ENCODE measurements at regions not wholly inside any gene's neighbourhood (a gene's known extent, or its start where the extent isn't known, plus 50 kb on each side); places are given as distances from the start of the nearest gene placed in this dataset.

DNA sequence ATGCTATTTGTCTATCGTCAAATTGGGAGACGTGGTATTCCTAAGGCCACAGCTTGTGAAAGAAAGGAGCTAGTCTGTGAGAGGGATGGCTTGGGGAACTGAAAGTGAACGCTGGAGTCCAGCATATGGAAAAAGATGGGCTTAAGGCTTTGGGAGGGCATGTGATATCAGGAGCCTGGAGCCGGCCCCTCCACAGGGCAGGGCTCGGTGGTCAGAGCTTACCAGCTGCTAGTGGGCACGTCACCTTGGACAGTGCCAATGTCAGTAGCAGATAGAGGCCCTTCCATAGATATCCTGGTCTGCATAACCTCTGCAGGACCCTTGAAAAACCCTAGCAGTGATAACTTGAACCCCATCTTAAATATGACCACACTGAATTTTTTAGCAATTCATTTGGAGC lies 259.1 kb upstream of the RAB6C start:
- DNase-seq (ENCODE audit: low read depth, low spot score), result no peak

DNA sequence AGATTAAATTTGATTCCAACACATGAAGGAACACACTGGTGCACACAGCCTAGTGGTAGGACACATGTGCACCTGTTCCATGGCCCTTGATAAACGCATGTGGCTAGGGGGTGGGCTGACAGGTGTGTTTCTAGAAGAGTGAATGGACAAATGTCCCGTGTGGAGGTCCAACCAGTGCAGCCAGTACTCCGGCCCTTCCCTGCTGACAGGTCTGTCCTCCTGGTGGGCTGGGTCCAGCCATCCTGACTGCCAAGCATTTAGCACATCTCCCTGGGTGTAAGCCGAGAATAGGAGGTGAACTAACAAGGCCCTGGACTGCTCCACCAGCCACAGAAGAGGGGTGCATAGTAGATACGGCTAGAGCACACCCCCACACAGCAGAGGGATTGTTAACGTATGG lies 258.7 kb upstream of the RAB6C start:
- no peak for DNase-seq (ENCODE audit: low read depth, low spot score)

DNA sequence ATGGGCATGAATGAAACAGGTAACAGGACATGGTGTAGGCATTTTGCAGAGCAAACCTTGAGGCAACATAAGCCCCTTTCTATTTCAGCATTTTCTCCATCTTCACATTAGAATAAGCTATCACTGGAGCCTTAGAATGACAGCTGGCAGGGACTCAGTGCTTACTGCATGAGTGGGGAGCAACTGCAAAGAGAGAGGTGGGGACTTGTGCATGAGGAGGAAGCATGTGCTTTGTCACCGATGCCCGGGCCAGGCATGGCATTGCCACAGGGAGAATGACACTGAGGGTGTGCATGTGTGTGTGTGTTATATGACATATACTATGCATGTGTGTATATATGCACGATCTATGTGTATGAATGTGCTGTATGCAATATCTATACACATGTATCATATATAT lies 258.2 kb upstream of the RAB6C start:
- DNase-seq (ENCODE audit: low read depth, low spot score), result no peak

DNA sequence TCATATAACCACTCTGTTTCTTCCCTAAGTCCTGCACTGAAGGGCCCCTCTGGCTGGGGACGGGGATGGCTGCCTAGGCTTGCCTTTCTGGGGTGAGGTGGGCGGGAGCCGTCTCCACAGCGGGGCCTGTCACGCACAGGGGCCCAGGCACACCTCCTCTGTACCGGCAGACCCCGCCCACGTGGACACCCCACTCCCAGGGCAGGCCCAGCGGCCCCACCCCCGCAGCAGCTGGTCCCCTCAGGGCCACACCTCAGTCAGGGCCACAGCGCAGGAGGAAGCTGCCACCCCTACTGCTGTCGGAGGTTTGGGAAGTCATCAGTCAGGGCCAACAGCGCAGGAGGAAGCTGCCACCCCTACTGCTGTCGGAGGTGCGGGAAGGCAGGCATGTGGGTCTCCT lies 257.6 kb upstream of the RAB6C start:
- DNase-seq (ENCODE audit: low read depth, low spot score), result no peak

DNA sequence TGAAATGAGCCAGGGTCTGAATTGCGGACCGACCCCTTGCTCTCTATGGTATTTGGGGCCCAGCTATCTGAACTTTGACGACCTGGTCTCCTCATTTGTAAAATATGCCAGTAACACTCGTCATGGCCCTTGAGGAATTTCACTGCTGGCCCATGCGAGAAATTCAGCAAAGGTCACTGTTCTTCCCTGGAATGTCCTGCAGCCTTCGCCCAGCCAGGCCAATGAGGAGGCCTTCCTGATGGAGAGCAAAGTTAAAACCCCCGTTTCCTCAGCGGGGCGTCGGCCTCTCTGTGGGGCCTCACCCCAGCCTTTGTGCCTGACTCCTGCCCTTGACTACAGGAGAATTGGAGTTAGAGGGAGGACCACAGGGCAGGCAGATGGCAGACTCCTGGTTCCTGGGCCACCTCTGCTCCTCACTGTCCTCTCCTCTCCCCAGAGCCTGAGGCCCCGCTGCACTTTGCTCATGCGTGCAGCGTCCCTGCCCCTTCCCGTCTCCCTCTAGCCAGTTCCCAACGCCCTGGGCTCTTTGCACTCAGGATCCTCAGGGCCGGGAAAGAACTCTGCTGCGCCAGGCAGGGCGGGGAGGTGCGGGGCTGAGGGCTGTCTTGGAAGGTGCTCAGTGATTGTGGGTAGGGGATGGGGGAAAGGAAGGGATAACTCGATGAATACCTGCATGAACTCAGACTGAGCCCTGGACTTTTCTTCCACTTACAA lies 257.0 kb upstream of the RAB6C start:
- no peak for DNase-seq (ENCODE audit: low read depth, low spot score)

DNA sequence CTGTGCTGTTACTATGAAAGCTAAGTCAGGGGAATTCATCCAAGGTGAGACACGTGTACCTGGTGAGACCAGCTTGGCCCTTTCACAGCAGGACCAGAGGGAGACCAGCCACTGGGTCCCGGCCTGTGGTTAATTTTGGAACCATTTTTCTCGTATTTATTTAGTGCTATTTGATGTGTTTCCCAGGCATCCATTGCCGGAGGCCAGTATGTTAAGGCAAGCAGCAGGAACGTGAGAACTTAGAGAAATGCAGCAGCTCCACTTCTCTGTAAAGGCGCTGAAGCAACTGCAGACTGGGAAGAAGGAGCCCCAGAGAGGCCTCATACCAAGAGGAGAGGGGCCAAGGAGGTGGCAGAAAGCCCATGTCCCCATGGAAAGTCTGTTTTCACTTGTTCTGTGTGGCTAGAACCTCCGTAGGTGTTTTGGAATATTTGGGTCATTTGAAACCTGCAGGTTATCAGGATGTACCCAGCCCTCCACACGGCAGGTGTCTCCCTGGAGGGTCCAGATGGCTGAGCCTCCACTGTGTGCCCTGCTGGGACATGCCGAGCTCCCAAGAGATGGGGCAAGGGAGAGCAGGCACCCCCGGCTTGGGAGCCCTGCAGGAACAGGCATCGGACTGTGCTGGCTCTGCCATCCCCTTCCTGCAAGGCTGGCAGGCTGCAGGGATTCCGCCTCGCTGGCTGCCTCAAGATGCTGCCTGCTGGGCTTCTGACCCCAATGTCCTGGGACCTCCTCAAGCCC lies 256.0 kb upstream of the RAB6C start:
- DNase-seq (ENCODE audit: low read depth, low spot score), result no peak

DNA sequence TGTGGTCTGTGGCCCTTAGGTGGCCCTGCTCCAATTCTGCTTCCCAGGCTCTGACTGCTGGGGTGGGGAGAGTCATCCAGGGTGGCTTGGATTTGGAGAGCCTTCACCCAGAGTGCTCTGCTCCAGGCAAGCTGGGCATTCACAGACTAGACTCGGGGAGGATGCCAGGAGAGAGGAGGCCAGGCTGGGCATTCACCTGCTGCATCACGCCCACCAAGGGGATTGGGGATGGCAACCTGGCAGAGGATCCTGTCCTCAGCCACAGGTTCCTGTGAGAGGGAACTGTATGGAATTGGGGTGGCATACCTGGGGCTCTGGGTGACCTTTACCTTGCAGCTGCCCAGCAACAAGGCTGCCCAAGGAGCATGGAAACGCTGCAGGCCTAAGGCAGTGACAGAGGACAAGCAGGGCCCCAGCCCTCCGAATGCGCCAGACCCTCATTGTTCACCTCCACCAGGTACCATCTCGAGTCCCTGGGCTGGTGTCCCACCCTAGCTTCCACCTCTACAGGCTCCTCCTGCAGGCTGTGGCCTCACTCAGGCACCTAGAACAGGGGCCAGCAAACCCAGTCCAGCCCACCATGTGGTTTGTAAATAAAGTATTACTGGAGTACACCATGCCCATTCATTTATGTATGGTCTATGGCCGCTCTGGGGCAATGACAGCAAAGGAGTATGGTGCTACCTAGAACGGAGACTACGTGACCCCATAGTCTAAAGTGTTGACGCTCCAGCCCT lies 255.3 kb upstream of the RAB6C start:
- DNase-seq (ENCODE audit: low read depth, low spot score), result no peak

DNA sequence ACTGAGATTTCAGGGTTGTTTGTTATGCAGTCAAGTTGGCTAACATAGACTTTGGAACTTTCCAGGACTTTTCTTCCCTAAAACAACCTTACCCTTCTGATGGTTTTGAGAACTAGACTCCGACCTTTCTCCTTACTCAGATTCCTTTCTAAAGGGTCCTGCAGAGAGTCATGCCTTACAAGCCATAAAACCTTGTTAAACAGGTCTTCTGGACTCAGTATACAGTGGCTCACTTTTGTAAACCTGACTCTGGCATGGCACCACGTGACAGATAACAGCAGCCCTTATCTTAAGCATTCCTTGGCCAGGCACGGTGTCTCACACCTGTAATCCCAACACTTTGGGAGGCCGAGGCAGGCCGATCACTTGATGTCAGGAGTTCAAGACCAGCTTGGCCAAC lies 253.2 kb upstream of the RAB6C start:
- no peak for DNase-seq (ENCODE audit: low read depth, low spot score)

DNA sequence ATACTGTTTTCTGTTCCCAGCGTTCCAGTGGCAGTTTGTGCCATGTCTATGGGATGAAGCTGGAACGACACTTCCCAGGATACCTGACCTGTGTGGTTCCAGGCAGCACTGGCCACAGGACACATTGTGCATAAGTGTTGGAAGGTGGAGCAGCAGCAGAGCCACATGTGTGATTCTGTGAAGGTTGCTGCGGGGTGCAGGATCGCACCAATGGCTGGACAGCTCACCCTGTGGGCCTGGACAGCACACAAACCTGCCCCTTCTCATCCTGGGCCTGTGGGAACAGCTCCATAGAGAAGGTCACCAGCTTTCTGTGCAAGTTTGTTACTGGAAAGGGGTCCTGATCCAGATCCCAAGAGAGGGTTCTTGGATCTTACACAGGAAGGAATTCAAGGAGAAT lies 252.2 kb upstream of the RAB6C start:
- DNase-seq (ENCODE audit: low read depth, low spot score), result no peak

DNA sequence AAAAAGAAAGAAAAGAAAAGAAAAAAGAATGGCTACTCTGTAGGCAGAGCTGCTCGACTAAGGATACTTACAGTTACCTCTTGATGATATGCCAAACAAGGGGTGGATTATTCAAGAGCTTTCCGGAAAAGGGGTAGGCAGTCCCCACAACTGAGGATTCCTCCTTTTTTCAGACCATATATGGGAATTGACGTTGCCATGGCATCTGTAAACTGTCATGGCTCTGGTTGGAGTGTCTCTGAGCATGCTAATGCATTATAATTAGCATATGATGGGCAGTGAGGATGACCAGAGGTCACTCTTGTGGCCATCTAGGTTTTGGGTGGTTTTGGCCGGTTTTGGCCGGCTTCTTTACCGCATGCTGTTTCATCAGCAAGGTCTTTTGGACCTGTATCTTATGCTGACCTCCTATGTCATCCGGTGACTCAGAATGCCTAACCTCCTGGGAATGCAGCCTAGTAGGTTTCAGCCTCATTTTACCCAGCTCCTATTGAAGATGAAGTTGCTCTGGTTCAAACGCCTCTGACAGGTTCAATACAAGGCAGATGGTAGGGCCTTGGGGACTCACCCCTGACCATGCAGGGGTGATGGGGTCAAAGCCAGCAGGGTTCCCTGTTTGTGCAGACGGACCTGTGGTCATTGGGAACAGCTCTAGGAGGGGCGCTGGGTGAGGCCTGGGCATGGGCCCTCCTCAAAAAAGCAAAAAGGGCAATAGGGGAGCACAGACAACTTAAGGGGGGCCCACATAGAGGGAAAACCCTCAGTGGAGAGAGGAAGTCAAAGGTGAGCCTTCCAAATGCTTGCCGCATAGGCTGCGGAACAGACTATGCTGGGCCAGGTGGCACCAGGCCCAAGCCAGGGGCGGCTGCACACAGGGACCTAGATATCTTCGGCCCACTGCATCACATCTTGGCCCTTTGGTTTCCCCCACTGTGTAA lies 251.2 kb upstream of the RAB6C start:
- no peak for DNase-seq (ENCODE audit: low read depth, low spot score)

DNA sequence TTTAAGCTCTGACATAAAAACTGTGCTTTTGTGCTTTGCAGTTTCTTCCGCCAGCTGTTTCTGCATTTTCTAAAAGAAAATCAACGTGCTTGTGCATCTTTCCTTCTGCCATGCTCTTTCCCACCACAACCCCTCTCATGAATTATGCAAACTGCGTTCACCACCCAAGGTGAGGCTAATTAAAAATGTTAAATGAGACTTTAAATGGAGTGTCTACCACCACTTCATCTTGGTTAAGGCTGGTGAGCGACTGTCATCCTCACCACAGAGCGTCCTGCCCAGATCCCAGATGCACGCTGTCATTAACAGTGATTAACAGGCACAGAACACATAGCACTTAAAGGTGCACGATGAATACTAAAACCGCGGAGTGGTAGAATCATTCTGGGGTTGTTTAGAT lies 250.5 kb upstream of the RAB6C start:
- DNase-seq (ENCODE audit: low read depth, low spot score), result no peak

DNA sequence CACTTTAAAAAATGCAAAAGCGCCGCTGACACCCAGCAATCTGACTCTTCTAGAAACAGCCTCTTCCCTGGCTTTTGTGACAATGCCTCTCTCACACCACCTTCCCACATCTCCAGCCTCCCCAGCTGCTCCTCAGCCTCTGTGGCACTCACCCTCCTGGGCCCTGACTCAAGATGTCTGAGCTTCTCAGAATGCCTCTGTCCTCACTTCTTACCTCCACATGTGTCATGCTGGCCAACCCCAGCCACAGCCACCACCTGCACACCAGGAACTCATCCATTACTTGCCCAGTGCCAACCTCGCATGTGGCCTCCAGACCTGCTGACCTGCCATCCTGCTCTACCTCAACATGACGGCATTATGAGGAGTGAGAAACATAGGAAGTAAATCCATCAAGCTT lies 249.8 kb upstream of the RAB6C start:
- no peak for DNase-seq (ENCODE audit: low read depth, low spot score)

DNA sequence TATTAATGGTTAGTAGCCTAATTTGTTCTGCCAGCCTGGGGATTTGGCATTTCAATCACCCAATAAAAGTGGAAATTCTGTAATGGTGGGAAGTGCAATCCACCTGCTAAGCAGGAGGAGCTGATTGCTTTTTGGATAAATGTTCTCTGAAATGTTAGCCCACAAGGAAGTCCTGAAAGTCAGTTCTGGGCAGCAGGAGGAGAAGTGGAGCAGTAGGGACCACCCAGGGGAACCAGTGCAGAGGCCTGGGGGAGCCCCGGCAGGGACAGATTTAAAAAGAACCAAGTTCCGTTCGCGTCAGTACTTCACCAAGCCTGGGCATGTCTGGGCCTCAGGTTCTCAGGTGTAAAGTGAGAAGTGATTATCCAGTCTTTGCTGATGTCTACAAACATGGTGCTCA lies 248.5 kb upstream of the RAB6C start:
- DNase-seq (ENCODE audit: low read depth, low spot score), result no peak

DNA sequence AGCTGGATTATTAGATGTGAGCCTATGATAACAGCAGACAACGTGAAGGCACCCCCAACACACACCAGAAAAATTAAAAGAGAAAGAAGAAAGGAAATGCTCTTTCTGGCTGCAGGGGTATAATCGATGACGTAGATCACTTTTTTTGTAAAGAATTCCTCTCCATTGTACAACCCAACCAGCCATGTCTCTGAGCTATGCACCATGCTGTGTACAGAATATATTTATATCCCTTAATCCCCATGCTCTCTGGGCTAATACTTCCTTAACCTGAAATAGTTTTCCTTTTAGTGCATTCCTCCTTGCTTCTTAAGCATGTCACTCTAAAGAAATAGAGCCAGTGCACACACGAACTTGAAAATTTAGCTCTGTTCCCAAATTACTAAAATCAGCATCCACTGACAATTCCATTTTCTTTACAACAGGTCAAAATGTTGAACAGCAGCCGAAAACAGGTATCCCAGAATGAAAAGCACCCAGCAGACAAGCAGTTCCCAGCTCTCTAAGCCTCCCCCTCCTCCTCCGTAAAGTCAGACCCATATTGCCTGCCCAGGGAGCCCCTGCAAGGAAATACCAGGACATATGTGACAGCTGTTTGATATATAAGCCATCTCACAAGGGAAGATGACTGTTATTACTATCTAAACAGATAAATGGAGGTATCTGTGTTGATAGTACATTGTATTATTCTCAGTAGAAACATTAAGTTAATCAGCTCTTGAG lies 247.4 kb upstream of the RAB6C start:
- no peak for DNase-seq (ENCODE audit: low read depth, low spot score)

DNA sequence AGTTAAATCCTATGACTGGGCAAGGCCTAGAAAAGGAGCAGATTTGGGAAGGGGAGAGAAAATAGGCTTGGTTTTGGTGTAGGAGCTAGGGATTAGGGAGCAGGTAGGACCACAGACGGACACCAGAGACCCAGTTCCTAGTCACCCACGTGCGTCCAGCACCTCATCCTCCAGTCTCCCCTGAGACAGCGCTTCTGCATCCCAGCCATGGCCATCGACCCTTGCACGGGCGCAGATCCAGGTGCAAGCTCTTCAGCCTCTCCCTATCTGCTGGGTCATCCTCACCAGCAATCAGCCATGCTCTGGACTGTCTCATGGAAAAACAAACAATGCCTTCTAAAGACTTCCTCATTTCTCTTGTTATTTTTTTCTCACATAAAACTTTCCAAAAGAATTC lies 246.8 kb upstream of the RAB6C start:
- no peak for DNase-seq (ENCODE audit: low read depth, low spot score)

DNA sequence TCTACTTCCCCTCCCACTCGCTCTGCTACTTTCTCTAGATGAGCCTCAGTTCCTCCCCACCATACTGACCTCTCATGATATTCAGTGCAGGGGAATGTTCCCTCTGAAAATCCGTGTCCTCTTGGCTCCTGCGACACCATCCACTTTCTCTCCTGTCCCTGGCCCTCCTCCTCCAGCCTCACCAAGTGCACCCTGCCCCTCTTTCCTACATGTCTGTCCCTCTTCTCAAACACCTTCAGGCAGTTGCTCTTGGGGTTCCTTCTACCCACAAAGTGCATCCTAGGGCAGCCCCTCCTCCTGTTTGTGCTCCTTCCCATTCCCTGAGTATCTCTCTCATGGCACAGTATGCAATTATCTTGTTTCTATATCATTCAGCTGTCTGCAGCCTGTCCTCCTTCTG lies 246.4 kb upstream of the RAB6C start:
- no peak for DNase-seq (ENCODE audit: low read depth, low spot score)

DNA sequence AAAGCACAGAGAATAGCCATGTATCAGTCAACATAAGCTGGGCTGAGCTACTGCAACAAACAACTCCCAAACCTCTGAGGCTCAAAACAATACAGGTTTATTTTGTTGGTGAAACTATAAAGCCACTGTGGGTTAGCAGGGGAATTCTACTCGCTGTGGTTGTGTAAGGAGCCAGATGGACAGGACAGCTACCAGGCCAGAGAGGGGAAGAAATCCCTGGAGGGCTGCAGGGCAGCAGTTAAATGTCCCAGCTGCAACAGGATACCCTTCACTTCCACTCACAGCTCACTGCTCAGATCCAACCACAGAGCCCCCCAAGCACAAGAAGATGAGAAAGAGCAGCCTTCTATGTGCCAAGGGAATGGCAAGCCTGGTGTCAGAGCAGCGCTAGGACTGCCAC lies 245.9 kb upstream of the RAB6C start:
- no peak for DNase-seq (ENCODE audit: low read depth, low spot score)

DNA sequence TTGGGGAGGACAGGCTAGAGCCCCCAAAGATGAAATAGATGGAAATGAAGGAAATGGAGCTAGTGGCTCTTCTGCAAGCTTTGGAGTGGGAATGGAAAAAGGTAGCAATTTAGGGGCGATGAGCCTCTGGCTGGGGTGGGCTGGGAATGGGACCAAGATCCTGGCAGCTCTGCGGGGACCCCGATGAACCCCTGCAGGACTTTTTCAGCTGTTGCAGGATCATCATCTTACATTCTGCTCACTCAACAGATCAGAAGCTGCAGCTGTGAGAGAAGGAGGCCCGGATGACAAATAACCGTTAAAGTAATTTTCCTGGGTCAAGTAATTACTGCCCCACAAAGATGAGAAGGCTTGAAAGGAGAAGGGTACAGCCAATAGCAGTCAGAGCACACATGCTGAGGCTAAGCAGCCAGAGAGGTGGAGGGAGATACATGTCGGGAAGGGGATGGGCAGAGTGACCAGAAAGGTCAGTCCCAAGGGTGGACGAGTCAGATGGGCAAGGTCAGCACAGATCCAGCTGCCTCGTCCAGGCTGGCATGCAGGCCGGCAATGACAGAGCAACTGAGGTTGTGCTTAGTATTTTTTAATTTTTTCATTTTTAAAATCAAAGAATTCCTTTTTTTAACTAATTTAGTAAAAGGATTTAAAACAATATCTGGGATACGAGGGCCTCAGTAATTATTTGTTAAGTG lies 245.0 kb upstream of the RAB6C start:
- DNase-seq (ENCODE audit: low read depth, low spot score), result no peak

DNA sequence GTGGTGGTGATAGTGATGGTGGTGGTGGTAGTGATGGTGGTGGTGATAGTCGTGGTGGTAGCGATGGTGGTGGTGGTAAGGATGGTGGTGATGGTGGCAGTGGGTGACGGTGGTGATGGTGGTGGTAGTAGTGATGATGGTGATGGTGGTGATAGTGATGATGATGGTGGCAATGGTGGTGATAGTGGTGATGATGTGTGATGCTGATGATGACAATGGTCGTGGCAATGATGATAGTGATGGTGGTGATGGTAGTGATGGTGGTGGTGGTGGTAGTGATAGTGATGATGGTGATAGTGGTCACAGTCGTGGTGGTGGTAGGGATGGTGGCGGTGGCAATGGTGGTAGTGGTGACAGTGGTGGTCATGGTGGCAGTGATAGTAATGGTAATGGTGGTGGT lies 243.9 kb upstream of the RAB6C start:
- no peak for DNase-seq (ENCODE audit: low read depth, low spot score)

Data from smooth muscle cell of the brain vasculature (primary cell).